Caco-2 (cell line): ENCODE measurements at regions not wholly inside any gene's neighbourhood (a gene's known extent, or its start where the extent isn't known, plus 50 kb on each side); places are given as distances from the start of the nearest gene placed in this dataset.

Experiments
- BruUV-seq: library from RNA; stranded (reverse); fragments of 400-500 nt; replicated peaks from 2 replicates; lab custom pipeline; 2021; lab: Mats Ljungman, UMichigan
- CTCF ChIA-PET: fragments of 300-600 bp; sonication (Branson Sonifier 250); formaldehyde crosslinking; loops from one replicate; lab custom pipeline; 2022; ENCODE audit warnings: antibody characterized with exemption; lab: Charles Lee
- POLR2A ChIA-PET: fragments of 300-600 bp; sonication (Branson Sonifier 250); formaldehyde crosslinking; loops from one replicate; lab custom pipeline; 2022; ENCODE audit warnings: antibody characterized with exemption; lab: Charles Lee
- DNase-seq, 2 experiments: peaks; one replicate each; pipeline versions ENCODE4 v3.0.0 to v3.0.0-alpha.2; 2020 to 2022
- H3K27me3 ChIP-seq: replicated peaks from 2 replicates; pipeline ENCODE4 v1.6.0; 2011; ENCODE audit warnings: low read length; ENCODE audit not compliant: control insufficient read depth, insufficient read depth
- H3K36me3 ChIP-seq: 2 replicates; pipeline ENCODE4 v1.5.1; 2011; ENCODE audit warnings: low read length; ENCODE audit not compliant: control insufficient read depth, insufficient read depth
- H3K4me1 ChIP-seq: fragments of 250-450 bp; sonication (Bioruptor Pico); 2 replicates; pipeline ENCODE4 v1.5.1; 2020; ENCODE audit warnings: mild to moderate bottlenecking
- H3K4me3 ChIP-seq: 2 replicates; pipeline ENCODE4 v1.5.1; 2011; ENCODE audit warnings: low read depth, mild to moderate bottlenecking, control low read depth, low read length
- H3K9me3 ChIP-seq: fragments of 250-450 bp; sonication (Bioruptor Pico); 2 replicates; pipeline ENCODE4 v1.5.1; 2020; ENCODE audit warnings: mild to moderate bottlenecking, moderate library complexity
- H3K27ac Mint-ChIP-seq: one replicate; pipeline ENCODE4 v1.8.0; 2022; ENCODE audit warnings: mixed read lengths; ENCODE audit not compliant: unreplicated experiment
- H3K27me3 Mint-ChIP-seq: one replicate; pipeline ENCODE4 v1.8.0; 2022; ENCODE audit warnings: mixed read lengths; ENCODE audit not compliant: insufficient read depth, unreplicated experiment
- H3K36me3 Mint-ChIP-seq: one replicate; pipeline ENCODE4 v1.8.0; 2022; ENCODE audit warnings: mild to moderate bottlenecking, mixed read lengths; ENCODE audit not compliant: insufficient read depth, unreplicated experiment
- H3K4me1 Mint-ChIP-seq: one replicate; pipeline ENCODE4 v1.8.0; 2022; ENCODE audit warnings: low read depth, mixed read lengths; ENCODE audit not compliant: unreplicated experiment
- H3K4me3 Mint-ChIP-seq: one replicate; pipeline ENCODE4 v1.8.0; 2022; ENCODE audit warnings: mild to moderate bottlenecking, moderate library complexity, mixed read lengths; ENCODE audit not compliant: unreplicated experiment
- H3K9me3 Mint-ChIP-seq: one replicate; pipeline ENCODE4 v1.8.0; 2022; ENCODE audit warnings: mixed read lengths; ENCODE audit not compliant: unreplicated experiment
- CTCF ChIP-seq, 2 experiments: fragments of 200-600 bp in 1 of 2; IDR thresholded peaks; 1 replicate in 1 of 2; 2 replicates in 1 of 2; pipeline versions ENCODE4 v1.5.1 to v1.8.0; 2011 to 2022; ENCODE audit warnings: antibody characterized with exemption in 1 of 2, control low read depth in 1 of 2, inconsistent platforms in 1 of 2, low read depth in 1 of 2, low read length in 1 of 2, mild to moderate bottlenecking in 1 of 2, moderate library complexity in 1 of 2; ENCODE audit not compliant: insufficient read depth in 1 of 2, severe bottlenecking in 1 of 2, unreplicated experiment in 1 of 2
- intact Hi-C: fragments of 100-400 bp; cut with micrococcal nuclease; formaldehyde crosslinking; loops from one replicate; pipeline ENCODE4 v1.10.0; 2022; ENCODE audit not compliant: unreplicated experiment

- TF ChIP-seq CTCF (IDR thresholded peaks at IDR 0.05; ENCODE audit: insufficient read depth in 1 of 2, low read depth in 1 of 2, low read length in 1 of 2, severe bottlenecking in 1 of 2, unreplicated experiment in 1 of 2): no peak
- H3K9me3 Mint-ChIP-seq: no peaks in the 10 kb centered on the region
- intact Hi-C loops: no loop called here
- no peaks in the 10 kb centered on the region for H3K27me3 Mint-ChIP-seq
- H3K4me3 ChIP-seq: no peak overlapping the region
- no peak for DNase-seq
- H3K4me1 ChIP-seq: no peaks in the 10 kb centered on the region
- ChIA-PET POLR2A (no interaction called here), CTCF (no interaction called here)
- no peaks in the 10 kb centered on the region; the same call in 1 of the 2 replicates for H3K9me3 ChIP-seq
- no TSS peak for BruUV-seq
- no peaks in the 10 kb centered on the region for H3K27me3 ChIP-seq
- no peaks in the 10 kb centered on the region for H3K36me3 Mint-ChIP-seq
- H3K36me3 ChIP-seq: no peaks in the 10 kb centered on the region
- no peak overlapping the region for H3K27ac Mint-ChIP-seq
- H3K4me1 Mint-ChIP-seq: no peaks in the 10 kb centered on the region
- no peak overlapping the region for H3K4me3 Mint-ChIP-seq
Measured at GRCh38 chr10:123297175-123297574, 143.0 kb downstream of the BUB3 start.

- Histone ChIP-seq H3K9me3 (peaks cover 6% of the 10 kb centered on the region), H3K4me3 (no peak overlapping the region), H3K27me3 (no peaks in the 10 kb centered on the region), H3K36me3 (no peaks in the 10 kb centered on the region), H3K4me1 (no peaks in the 10 kb centered on the region)
- no TSS peak for BruUV-seq
- H3K4me1 Mint-ChIP-seq: no peaks in the 10 kb centered on the region
- no peaks in the 10 kb centered on the region for H3K9me3 Mint-ChIP-seq
- H3K27ac Mint-ChIP-seq: no peak overlapping the region
- no peak for DNase-seq
- intact Hi-C loops: no loop called here
- CTCF ChIA-PET: no interaction called here
- H3K27me3 Mint-ChIP-seq: no peaks in the 10 kb centered on the region
- POLR2A ChIA-PET: no interaction called here
- no peaks in the 10 kb centered on the region for H3K36me3 Mint-ChIP-seq
- TF ChIP-seq CTCF (IDR thresholded peaks at IDR 0.05; ENCODE audit: insufficient read depth in 1 of 2, low read depth in 1 of 2, low read length in 1 of 2, severe bottlenecking in 1 of 2, unreplicated experiment in 1 of 2): no peak
- H3K4me3 Mint-ChIP-seq: no peak overlapping the region
Measured at GRCh38 chr10:123298583-123298982, 144.4 kb downstream of the BUB3 start.

- no peak for TF ChIP-seq CTCF (IDR thresholded peaks at IDR 0.05; ENCODE audit: insufficient read depth in 1 of 2, low read depth in 1 of 2, low read length in 1 of 2, severe bottlenecking in 1 of 2, unreplicated experiment in 1 of 2)
- ChIA-PET CTCF (no interaction called here), POLR2A (no interaction called here)
- no peak overlapping the region for H3K4me3 Mint-ChIP-seq
- intact Hi-C loops: no loop called here
- H3K27ac Mint-ChIP-seq: no peak overlapping the region
- H3K4me1 ChIP-seq: no peaks in the 10 kb centered on the region
- no peaks in the 10 kb centered on the region for H3K36me3 ChIP-seq
- no peaks in the 10 kb centered on the region for H3K4me1 Mint-ChIP-seq
- no peaks in the 10 kb centered on the region for H3K36me3 Mint-ChIP-seq
- H3K27me3 Mint-ChIP-seq: no peaks in the 10 kb centered on the region
- no peak overlapping the region for H3K4me3 ChIP-seq
- H3K9me3 Mint-ChIP-seq: no peaks in the 10 kb centered on the region
- DNase-seq: no peak
- peaks cover 6% of the 10 kb centered on the region for H3K9me3 ChIP-seq
- no TSS peak for BruUV-seq
- H3K27me3 ChIP-seq: no peaks in the 10 kb centered on the region
Measured at GRCh38 chr10:123299598-123299997, 145.4 kb downstream of the BUB3 start.
